ENCODE measurements at regions not wholly inside any gene's neighbourhood (a gene's known extent, or its start where the extent isn't known, plus 50 kb on each side); places are given as distances from the start of the nearest gene placed in this dataset.
"Not testable (repeated sequence)": the region's sequence is repeated elsewhere in the genome, so short reads cannot be mapped to it uniquely, and the experiment has no call there.

DNA sequence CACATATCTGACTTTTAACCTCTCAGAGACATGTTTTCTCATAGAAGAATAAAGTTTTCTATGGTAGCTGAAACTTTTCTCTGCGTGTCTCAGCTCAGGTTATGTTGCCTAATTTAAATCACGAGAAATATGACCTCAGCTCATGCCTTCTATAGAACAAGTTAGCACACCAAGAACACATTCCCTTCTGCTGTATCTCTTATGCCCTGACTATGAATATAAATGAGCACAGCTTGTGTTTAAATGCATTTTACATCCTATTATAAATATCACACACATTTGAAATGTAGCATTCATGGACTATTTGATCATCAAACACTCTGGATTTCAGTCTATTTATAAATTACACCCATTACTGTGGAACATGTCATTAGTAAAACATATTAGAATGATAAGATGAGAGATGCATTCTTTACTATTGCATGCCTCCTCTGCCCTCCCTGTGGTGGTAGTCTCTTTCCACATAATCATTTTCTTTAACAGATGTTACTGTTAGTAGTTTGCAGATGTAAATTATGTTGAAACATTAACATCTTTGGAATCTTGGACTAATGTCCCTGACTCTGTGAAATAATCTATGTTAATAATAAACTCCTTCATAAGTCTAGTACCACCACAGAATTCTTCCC is 2044.9 kb upstream of the PCDH20 start:
- no peak for DNase-seq (ENCODE audit: low read depth in 2 of 2)

- DNase-seq (ENCODE audit: low read depth in 2 of 2) = no peak
These were observed 2041.5 kb upstream of the PCDH20 start for GRCh38 chr13:63457186-63457585.

- no peak for DNase-seq (ENCODE audit: low read depth in 2 of 2)
These were observed 2040.3 kb upstream of the PCDH20 start for GRCh38 chr13:63455938-63456337.

- no peak for DNase-seq (ENCODE audit: low read depth in 2 of 2)
These were observed 2033.9 kb upstream of the PCDH20 start for GRCh38 chr13:63449550-63449949.

DNA sequence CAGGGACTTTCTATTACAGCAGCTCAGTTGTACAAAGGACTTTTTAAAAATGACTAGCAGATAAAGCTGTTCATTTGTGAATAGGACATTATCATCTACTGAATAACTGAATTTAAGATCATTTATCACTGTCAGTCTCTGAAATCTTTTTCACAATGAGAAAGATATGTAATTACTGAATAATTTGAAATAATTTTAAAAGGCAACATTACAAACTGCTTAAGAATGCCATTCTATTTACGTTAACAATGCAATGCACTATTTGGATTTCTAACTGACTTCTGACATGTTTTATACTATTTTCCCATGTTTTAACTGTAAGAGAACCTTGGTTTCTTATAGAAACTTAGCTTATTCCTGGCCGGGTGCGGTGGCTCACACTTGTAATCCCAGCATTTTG is 2033.0 kb upstream of the PCDH20 start:
- no peak for DNase-seq (ENCODE audit: low read depth in 2 of 2)

DNA sequence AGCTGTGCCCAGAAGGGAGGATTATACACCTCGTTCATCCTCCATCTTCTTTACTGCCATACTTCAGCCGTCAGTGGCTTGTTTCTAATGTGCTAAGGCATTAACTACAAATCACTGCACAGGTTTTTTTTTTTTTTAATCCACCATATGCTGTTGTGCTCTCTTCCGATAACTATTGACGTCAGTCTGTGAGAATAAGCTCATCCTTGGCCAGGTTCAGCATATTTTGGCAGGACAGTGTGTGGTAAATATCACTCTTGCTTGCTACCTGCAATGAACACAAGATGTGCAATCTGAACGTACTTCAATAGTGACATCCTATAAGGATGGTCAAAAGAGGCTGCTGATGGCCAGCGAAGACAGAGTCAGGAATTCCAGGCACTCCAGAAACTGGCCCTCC is 2030.7 kb upstream of the PCDH20 start:
- DNase-seq (ENCODE audit: low read depth in 2 of 2) = no peak

DNA sequence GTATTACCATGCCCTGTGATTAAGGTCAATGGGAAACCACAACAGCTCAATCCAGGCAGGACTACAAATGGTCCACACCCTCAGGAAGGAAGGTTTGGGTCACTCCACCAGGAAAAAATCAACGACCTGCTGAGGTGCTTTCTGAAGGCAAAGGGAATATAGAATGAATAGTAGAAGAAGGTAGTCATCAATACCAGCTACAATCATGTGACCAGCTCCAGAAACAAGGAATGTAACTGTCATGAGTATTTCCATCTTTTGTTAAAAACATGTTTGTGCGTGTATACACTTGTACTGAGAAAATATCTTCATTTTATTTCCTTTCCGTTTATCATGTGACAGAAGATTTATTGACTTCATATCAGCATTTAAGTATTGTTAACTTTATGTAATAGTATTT is 2028.6 kb upstream of the PCDH20 start:
- DNase-seq (ENCODE audit: low read depth in 2 of 2) = not testable (repeated sequence)

DNA sequence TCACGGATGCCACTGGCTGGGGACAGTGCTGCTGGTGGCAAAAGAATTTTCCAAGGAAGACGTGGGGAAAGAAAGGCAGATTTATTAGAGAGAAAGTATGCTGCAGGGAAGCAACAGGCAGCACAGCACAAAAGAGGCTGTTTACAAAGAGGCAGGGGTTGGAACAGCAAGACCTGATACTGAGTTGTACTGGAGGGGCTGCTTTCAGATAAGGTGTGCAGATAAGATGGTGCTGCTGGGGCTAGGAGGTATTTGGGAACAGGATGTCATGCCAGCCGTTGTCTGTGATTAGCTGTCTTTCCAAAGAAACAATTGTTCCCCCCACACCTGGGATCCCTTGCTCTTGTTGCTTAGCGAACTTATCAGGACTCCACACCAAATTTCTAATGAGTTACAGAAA is 2023.3 kb upstream of the PCDH20 start:
- DNase-seq (ENCODE audit: low read depth in 2 of 2) = no peak

DNA sequence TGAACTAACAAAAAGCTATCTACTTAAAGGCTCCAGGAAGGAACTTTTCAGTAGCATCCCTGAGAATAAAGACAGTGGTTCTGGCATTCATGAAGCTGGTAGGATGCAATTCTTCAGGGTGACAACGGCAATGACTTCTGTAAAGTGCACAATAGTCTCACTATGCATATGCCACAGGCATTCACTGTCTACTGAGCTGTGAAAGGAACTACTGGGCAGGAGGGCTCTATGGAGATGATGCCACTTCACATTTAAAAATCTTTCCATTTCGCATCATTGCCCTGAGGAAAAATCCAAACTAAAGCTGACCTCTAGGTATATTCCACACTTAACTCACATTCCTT is 2020.6 kb upstream of the PCDH20 start:
- no peak for DNase-seq (ENCODE audit: low read depth in 2 of 2)

DNA sequence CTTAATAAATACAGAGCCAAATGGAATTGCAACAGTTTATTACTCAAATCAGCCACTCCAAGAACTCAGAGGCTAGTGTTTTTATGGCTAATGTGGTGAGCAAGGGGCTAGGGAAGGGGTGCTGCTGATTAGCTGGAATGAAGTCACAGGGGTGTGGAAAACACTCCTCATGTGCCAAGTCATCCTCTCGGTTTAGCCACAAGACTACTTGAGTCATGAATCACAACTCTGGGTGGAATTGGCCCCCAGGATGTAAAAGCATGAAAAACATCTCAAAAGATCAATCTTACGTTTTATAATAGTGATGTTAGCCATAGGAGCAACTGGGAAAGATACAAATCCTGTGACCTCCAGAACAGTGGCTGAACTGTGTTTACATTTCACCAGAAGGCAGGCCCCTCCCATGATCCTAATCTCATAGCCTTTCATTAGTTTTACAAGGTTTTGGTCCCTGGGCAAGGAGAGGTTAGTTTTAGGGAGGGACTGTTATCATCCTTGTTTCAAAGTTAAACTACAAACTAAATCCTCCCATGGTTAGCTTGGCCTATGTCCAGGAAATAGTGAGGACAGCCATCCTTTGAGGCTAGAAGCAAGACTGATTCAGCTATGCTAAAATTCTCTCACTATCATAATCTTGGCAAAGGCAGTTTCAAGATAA is 2020.1 kb upstream of the PCDH20 start:
- DNase-seq (ENCODE audit: low read depth in 2 of 2) = no peak

- no peak for DNase-seq (ENCODE audit: low read depth in 2 of 2)
These were observed 2018.0 kb upstream of the PCDH20 start for GRCh38 chr13:63433546-63434150.

- DNase-seq (ENCODE audit: low read depth in 2 of 2) = no peak
These were observed 2011.5 kb upstream of the PCDH20 start for GRCh38 chr13:63427170-63427569.

- no peak for DNase-seq (ENCODE audit: low read depth in 2 of 2)
These were observed 2009.5 kb upstream of the PCDH20 start for GRCh38 chr13:63425131-63425530.

- no peak for DNase-seq (ENCODE audit: low read depth in 2 of 2)
These were observed 2005.5 kb upstream of the PCDH20 start for GRCh38 chr13:63421123-63421522.

- no peak for DNase-seq (ENCODE audit: low read depth in 2 of 2)
These were observed 2005.0 kb upstream of the PCDH20 start for GRCh38 chr13:63420685-63421084.

DNA sequence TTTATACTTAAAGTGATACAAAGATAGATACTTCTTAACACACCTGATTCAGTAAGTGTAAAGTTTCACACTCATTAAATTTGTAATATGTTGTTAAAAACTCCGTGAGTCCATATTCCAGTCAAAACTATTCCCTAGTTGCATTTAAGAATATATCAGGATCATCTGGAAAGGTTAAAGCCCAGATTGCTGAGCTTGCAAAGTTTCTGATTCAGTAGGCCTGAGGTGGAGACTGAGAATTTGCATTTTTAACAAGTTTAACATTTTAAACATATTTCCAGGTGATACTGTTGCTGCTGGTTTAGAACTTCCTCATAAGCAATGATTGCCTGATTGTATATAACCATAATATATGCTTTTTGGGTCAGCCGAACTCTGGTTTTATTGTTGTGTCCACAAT is 1998.6 kb upstream of the PCDH20 start:
- DNase-seq (ENCODE audit: low read depth in 2 of 2) = no peak

DNA sequence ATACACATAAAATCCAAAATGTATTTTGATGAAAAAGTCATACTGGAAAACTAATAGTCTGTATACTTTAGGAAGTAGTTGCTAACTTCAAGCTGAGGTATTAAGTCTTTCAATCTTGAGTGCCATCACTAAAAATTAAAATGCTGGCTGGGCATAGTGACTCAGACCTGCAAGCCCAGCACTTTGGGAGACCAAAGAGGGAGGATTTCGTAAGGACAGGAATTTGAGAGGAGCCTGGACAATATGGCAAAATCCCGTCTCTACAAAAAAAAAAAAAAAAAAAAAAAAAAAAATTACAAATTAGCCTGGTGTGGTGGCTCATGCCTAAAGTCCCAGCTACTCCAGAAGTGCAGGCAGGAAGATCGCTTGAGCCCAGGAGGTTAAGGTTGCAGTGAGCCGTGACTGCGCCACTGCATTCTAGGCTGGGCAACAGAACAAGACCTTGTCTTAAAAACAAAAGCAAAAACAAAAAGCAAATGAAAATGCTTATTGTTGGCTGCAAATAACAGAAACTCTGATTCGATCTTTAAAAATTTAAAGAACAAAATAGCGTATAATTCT is 1994.2 kb upstream of the PCDH20 start:
- DNase-seq (ENCODE audit: low read depth in 2 of 2) = no peak

DNA sequence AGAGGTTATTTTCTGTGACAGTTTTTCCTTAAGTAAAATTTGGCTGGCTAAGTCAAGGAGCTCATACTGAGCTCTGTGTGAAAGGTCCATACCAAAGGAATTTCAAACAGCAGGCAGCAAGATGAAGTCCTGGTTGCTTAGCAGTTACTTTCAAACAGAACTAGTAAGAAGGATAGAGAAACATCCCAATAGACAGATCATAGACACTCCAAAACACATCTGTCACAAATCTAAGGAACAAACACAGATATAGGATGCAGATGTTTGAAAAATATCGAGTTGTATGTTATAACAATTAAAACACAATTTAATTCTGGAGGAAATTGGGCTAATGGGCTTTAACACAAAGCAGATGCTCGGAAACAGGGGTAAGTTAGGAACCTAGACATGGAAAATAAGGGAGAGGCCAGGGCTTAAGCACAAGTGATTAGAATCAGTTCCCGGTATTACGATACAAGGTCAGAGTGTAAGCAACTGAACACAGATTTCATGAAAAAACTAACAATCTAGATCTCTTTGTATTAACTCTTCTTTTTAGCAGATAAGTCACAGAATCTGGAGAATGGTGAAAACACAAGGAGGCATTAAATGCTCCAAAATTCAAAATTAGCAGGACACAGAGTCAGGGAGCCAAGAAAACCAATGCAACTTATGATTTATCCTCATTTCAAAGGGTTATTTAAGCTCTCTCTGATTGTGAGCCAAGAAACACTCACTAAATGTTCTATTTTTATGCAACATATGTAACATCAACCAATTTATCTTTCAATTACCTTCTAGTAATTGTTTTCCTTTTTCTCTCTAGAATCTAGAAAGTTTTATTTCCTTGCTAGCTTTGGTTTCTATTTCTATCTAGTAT is 1992.9 kb upstream of the PCDH20 start:
- DNase-seq (ENCODE audit: low read depth in 2 of 2) = no peak

- no peak for DNase-seq (ENCODE audit: low read depth in 2 of 2)
These were observed 1988.1 kb upstream of the PCDH20 start for GRCh38 chr13:63403733-63404132.

DNA sequence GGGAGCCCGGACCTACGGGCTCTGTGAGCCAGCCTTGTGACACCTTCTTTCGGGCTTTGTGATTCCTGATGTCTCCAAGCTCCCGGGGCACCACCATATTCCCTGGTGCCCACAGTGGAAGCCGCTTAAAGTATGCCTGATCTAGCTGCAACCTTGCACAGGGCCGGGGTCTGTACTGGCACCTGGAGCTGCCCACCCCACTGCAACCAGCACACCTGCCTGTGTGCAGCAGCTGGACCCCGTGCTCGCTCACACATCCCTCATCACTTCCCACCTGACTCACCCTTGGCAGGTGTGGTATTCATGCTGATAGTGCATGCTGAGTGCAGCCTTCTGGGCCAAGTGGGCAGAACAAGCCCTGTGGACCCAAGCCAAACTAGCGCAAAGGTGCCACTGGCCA is 1981.1 kb upstream of the PCDH20 start:
- no peak for DNase-seq (ENCODE audit: low read depth in 2 of 2)

DNA sequence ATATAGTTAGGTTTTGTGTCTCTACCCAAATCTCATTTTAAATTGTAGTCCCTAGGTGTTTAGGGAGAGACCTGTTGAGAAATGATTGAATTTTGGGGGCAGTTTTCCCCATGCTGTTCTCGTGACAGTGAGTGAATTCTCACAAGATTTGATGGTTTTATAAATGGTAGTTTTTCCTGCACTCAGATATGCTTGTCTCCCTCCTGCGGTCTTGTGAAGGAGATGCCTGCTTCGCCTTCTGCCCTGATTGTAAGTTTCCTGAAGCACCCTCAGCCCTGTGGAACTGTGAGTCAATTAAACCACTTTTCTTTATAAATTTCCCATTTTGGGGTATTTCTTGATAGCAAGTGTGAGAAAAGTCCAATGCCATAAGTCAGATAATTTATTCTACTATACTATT is 1977.5 kb upstream of the PCDH20 start:
- no peak for DNase-seq (ENCODE audit: low read depth in 2 of 2)

- DNase-seq (ENCODE audit: low read depth in 2 of 2) = no peak
These were observed 1974.1 kb upstream of the PCDH20 start for GRCh38 chr13:63389756-63390155.
